A549 (cell line): ENCODE measurements at regions not wholly inside any gene's neighbourhood (a gene's known extent, or its start where the extent isn't known, plus 50 kb on each side); places are given as distances from the start of the nearest gene placed in this dataset.

Experiments
- ATAC-seq, 2 experiments: fragments of 200-7000 bp in 1 of 2; fragments of >200 bp in 1 of 2; cut with Nextera tagmentation in 1 of 2; cut with Tn5 transposase in 1 of 2; 3 replicates each; pipeline versions ENCODE4 v1.8.0 to v1.9.1; 2018 to 2020; ENCODE audit warnings: mild to moderate bottlenecking in 1 of 2, moderate library complexity in 1 of 2
- CTCF ChIA-PET: fragments of 300-600 bp; sonication (Branson Sonifier 250); formaldehyde crosslinking; extraction: SDS; loops from one replicate; lab custom pipeline; 2021; ENCODE audit warnings: antibody characterized with exemption, inconsistent platforms; lab: Yijun Ruan, JAX
- POLR2A ChIA-PET: fragments of 350-600 bp; formaldehyde crosslinking; extraction: SDS; loops from one replicate; lab custom pipeline; 2021; ENCODE audit warnings: antibody characterized with exemption, inconsistent platforms; lab: Yijun Ruan, JAX
- DNase-seq, 2 experiments: peaks; one replicate each; pipeline versions ENCODE4 v3.0.0 to v3.0.0-alpha.2; 2011 to 2016; ENCODE audit warnings: low read depth in 1 of 2, low spot score in 1 of 2
- FAIRE-seq: peaks from 2 replicates; lab custom pipeline; 2011; peaks lifted over from hg19 to GRCh38; lab: Jason Lieb, UNC
- H3K27ac ChIP-seq, 2 experiments: fragments of >200 bp; sonication (Bioruptor Twin); formaldehyde crosslinking; 3 replicates each; pipeline ENCODE4 v1.5.1; 2016 to 2017
- H3K4me1 ChIP-seq: fragments of >200 bp; sonication (Bioruptor Twin); formaldehyde crosslinking; 3 replicates; pipeline ENCODE4 v1.6.1; 2016
- H3K4me2 ChIP-seq: fragments of >200 bp; sonication (Bioruptor Twin); formaldehyde crosslinking; 3 replicates; pipeline ENCODE4 v1.6.1; 2016
- H3K4me3 ChIP-seq: fragments of >200 bp; sonication (Bioruptor Twin); formaldehyde crosslinking; 3 replicates; pipeline ENCODE4 v1.5.1; 2016
- H3K9me3 ChIP-seq: fragments of >200 bp; sonication (Bioruptor Twin); formaldehyde crosslinking; 3 replicates; pipeline ENCODE4 v1.6.1; 2016
- BHLHE40 ChIP-seq: IDR thresholded peaks from 2 replicates; pipeline ENCODE4 v1.6.1; 2012; ENCODE audit warnings: low read depth, low read length, inconsistent platforms
- CBX2 ChIP-seq: fragments of 200-600 bp; sonication (generic); IDR thresholded peaks from 2 replicates; pipeline ENCODE4 v1.6.1; 2016; ENCODE audit warnings: low read depth, mild to moderate bottlenecking, borderline replicate concordance
- CEBPB ChIP-seq, 2 experiments: fragments of >200 bp in 1 of 2; sonication (Bioruptor Twin) in 1 of 2; formaldehyde crosslinking in 1 of 2; IDR thresholded peaks; 2 replicates each; pipeline ENCODE4 v1.6.1; 2012 to 2016
- CHD4 ChIP-seq: fragments of 200-600 bp; sonication (generic); IDR thresholded peaks from 2 replicates; pipeline ENCODE4 v1.6.1; 2016; ENCODE audit warnings: antibody characterized with exemption, mild to moderate bottlenecking, borderline replicate concordance
- EP300 ChIP-seq, 2 experiments: fragments of >200 bp; sonication (Bioruptor Twin); formaldehyde crosslinking; IDR thresholded peaks; 2 replicates in 1 of 2; 3 replicates in 1 of 2; pipeline ENCODE4 v1.6.1; 2016 to 2017
- ESRRA ChIP-seq: fragments of 150-350 bp; IDR thresholded peaks from 2 replicates; pipeline ENCODE4 v1.6.1; 2014; ENCODE audit warnings: mild to moderate bottlenecking, low read length, borderline replicate concordance
- GATA3 ChIP-seq: IDR thresholded peaks from 2 replicates; pipeline ENCODE4 v1.6.1; 2012; ENCODE audit warnings: borderline replicate concordance
- HEYL ChIP-seq: fragments of 250-450 bp; sonication (Bioruptor Pico); IDR thresholded peaks from 2 replicates; pipeline ENCODE4 v1.8.0; 2021; ENCODE audit warnings: mild to moderate bottlenecking, moderate library complexity
- HOXA7 ChIP-seq: fragments of 250-450 bp; sonication (Bioruptor Pico); IDR thresholded peaks from 2 replicates; pipeline ENCODE4 v1.5.0; 2020; ENCODE audit warnings: mild to moderate bottlenecking, moderate library complexity
- JUN ChIP-seq, 2 experiments: fragments of >200 bp; sonication (Bioruptor Twin); formaldehyde crosslinking; IDR thresholded peaks; 2 replicates in 1 of 2; 3 replicates in 1 of 2; pipeline ENCODE4 v1.6.1; 2016 to 2017
- KDM1A ChIP-seq: fragments of 200-600 bp; sonication (generic); IDR thresholded peaks from 2 replicates; pipeline ENCODE4 v1.6.1; 2016; ENCODE audit warnings: low read depth, mild to moderate bottlenecking
- KDM5A ChIP-seq: fragments of 200-600 bp; sonication (generic); IDR thresholded peaks from 2 replicates; pipeline ENCODE4 v1.6.1; 2016; ENCODE audit warnings: antibody characterized with exemption, mild to moderate bottlenecking
- MAZ ChIP-seq: fragments of 150-350 bp; IDR thresholded peaks from 2 replicates; pipeline ENCODE4 v1.6.1; 2014; ENCODE audit warnings: antibody characterized with exemption, low read depth, low read length, borderline replicate concordance
- NFE2L2 ChIP-seq: fragments of 150-350 bp; conservative IDR thresholded peaks from 2 replicates; pipeline ENCODE4 v1.6.1; 2014; ENCODE audit warnings: low read length
- PHF8 ChIP-seq: fragments of 200-600 bp; sonication (generic); IDR thresholded peaks from 2 replicates; pipeline ENCODE4 v1.6.1; 2016; ENCODE audit warnings: low read depth, mild to moderate bottlenecking, antibody characterized with exemption, moderate library complexity, borderline replicate concordance
- RAD21 ChIP-seq, 2 experiments: fragments of >200 bp in 1 of 2; sonication (Bioruptor Twin) in 1 of 2; formaldehyde crosslinking in 1 of 2; IDR thresholded peaks in 1 of 2; conservative IDR thresholded peaks in 1 of 2; 2 replicates in 1 of 2; 3 replicates in 1 of 2; pipeline ENCODE4 v1.6.1; 2012 to 2018; ENCODE audit warnings: inconsistent platforms in 1 of 2
- RARB ChIP-seq: fragments of 250-450 bp; sonication (Bioruptor Pico); IDR thresholded peaks from 2 replicates; pipeline ENCODE4 v1.8.0; 2021; ENCODE audit warnings: mild to moderate bottlenecking, moderate library complexity
- SMC3 ChIP-seq: fragments of >200 bp; sonication (Bioruptor Twin); formaldehyde crosslinking; IDR thresholded peaks from 3 replicates; pipeline ENCODE4 v1.6.1; 2018; ENCODE audit warnings: inconsistent platforms
- TFCP2L1 ChIP-seq: fragments of 250-450 bp; sonication (Bioruptor Pico); IDR thresholded peaks from 2 replicates; pipeline ENCODE4 v1.5.0; 2021; ENCODE audit warnings: mild to moderate bottlenecking
- ZC3H11A ChIP-seq: fragments of 450-650 bp; IDR thresholded peaks from 2 replicates; pipeline ENCODE4 v1.6.1; 2014; ENCODE audit warnings: antibody characterized with exemption, mild to moderate bottlenecking
- WGBS: methylation state at CpG from one replicate; pipeline ENCODE4 v1.1.6; 2017; ENCODE audit errors: missing lambda C conversion rate; 5-methylcytosine and 5-hydroxymethylcytosine counted together
- TF ChIP-seq, protein P1 (sequence below): fragments of >200 bp; sonication (Bioruptor Twin); formaldehyde crosslinking; IDR thresholded peaks from 2 replicates; pipeline ENCODE4 v1.6.1; 2016
- TF ChIP-seq, protein P2 (sequence below): fragments of >200 bp; sonication (Bioruptor Twin); formaldehyde crosslinking; IDR thresholded peaks from 3 replicates; pipeline ENCODE4 v1.6.1; 2016
- TF ChIP-seq, protein P3 (sequence below): IDR thresholded peaks from 2 replicates; pipeline ENCODE4 v1.6.1; 2012

DNA sequence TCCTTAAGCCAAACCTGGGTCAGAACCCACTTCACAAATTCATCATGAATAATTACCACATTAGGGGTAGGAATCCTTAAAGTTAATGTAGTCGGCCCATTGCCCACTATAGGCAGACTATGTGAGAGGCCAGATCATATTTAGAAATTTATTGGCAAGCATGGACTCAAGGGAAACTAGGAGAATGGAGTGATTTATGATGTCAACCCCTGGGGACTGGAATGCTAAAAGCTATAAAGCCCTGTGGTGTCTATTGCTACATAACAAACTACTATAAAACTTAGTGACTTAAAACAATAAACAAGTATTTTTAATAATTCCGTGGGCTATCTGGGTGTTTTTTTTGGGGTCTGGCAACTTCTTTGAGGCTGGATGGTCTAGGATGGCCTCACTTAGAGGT lies 93.9 kb downstream of the PPP1R2C start:
- Histone ChIP-seq H3K4me2 (no peak overlapping the region), H3K27ac (no peak overlapping the region)
- ATAC-seq (no peak), DNase-seq (no peak), FAIRE-seq (no peak)
- POLR2A ChIA-PET = no interaction called here
- TF ChIP-seq SMC3 = no peak
- TF ChIP-seq, protein P1, sequence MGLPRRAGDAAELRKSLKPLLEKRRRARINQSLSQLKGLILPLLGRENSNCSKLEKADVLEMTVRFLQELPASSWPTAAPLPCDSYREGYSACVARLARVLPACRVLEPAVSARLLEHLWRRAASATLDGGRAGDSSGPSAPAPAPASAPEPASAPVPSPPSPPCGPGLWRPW = no peak
- no peak for TF ChIP-seq ZC3H11A
- TF ChIP-seq RARB (CRISPR knock-in tag) = no peak
- TF ChIP-seq JUN (IDR thresholded peaks at IDR 0.05) = no peak
- TF ChIP-seq, protein P2, sequence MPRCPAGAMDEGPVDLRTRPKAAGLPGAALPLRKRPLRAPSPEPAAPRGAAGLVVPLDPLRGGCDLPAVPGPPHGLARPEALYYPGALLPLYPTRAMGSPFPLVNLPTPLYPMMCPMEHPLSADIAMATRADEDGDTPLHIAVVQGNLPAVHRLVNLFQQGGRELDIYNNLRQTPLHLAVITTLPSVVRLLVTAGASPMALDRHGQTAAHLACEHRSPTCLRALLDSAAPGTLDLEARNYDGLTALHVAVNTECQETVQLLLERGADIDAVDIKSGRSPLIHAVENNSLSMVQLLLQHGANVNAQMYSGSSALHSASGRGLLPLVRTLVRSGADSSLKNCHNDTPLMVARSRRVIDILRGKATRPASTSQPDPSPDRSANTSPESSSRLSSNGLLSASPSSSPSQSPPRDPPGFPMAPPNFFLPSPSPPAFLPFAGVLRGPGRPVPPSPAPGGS = no peak
- TF ChIP-seq PHF8 = no peak
- TF ChIP-seq NFE2L2 = no peak
- TF ChIP-seq CBX2 = no peak
- TF ChIP-seq, all 56 proteins: peak for 0
- WGBS = 9% methylated on average over 2 of the region's 2 CpGs
- Histone ChIP-seq H3K4me1 (no peaks in the 10 kb centered on the region), H3K9me3 (no peaks in the 10 kb centered on the region), H3K4me3 (no peak overlapping the region)
- CTCF ChIA-PET = no interaction called here

DNA sequence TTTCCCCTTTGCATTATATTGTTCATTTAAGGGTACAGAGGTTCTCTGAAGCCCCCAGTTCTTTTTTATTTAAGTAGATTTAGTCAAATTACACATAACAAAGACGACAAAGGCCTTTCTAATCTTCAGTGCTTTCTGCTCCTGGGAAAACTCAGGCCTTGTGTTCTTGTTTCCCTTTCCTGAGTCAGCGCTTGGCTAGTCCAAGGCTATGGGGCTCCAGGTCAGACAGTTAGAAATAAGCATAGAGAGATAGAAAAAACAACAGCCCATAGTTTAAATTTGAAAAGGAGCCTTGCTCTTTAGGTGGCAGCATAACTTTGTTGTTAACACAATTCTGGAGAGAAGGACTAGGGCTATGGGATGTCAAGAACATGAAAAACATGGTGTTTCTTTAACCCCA lies 97.3 kb downstream of the PPP1R2C start:
- ATAC-seq (no peak), FAIRE-seq (no peak), DNase-seq (no peak)
- Histone ChIP-seq H3K9me3 (no peaks in the 10 kb centered on the region), H3K4me1 (no peaks in the 10 kb centered on the region)
- POLR2A ChIA-PET = no interaction called here
- CTCF ChIA-PET = no interaction called here
- 18% methylated on average over 2 of the region's 2 CpGs for WGBS
- no peak for TF ChIP-seq CBX2
- TF ChIP-seq, all 56 proteins: peak for 0
- no peak overlapping the region for H3K4me2 ChIP-seq
- no peak overlapping the region for H3K4me3 ChIP-seq
- no peak overlapping the region for H3K27ac ChIP-seq

DNA sequence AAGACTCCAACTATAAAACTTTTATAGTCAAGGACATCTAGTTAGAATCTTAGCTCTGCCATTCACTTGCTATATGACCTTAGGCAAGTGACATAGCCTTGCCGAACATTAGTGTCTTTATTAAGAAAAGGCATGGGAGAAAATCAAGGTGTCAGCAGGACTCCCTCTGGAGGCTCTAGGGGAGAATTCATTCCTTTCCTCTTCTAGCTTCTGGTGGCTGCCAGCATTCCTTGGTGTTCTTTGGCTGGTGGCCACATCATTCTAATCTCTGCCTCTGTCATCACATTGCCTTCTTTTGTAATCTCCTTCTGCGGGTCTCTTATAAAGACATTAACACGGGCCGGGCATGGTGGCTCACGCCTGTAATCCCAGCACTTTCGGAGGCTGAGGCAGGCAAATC lies 99.8 kb downstream of the PPP1R2C start:
- no peak overlapping the region for H3K27ac ChIP-seq
- no peak overlapping the region for H3K4me3 ChIP-seq
- H3K4me1 ChIP-seq = no peaks in the 10 kb centered on the region
- no peak for ATAC-seq
- FAIRE-seq = no peak
- CTCF ChIA-PET = no interaction called here
- DNase-seq = peak in 1 of 2 experiments; percentile 1
- no peaks in the 10 kb centered on the region for H3K9me3 ChIP-seq
- 2% methylated on average over 6 of the region's 6 CpGs for WGBS
- TF ChIP-seq, protein P3, sequence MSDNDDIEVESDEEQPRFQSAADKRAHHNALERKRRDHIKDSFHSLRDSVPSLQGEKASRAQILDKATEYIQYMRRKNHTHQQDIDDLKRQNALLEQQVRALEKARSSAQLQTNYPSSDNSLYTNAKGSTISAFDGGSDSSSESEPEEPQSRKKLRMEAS = no peak
- TF ChIP-seq RAD21 (conservative IDR thresholded peaks at IDR 0.05 in 1 of 2, IDR thresholded peaks at IDR 0.05 in 1 of 2) (no peak), RARB (CRISPR knock-in tag) (no peak), EP300 (IDR thresholded peaks at IDR 0.05) (no peak), BHLHE40 (no peak), TFCP2L1 (CRISPR knock-in tag) (no peak), KDM1A (no peak), HOXA7 (CRISPR knock-in tag) (no peak), MAZ (no peak), GATA3 (no peak), CEBPB (IDR thresholded peaks at IDR 0.05) (no peak), KDM5A (no peak), HEYL (no peak), CHD4 (no peak), PHF8 (no peak), ESRRA (no peak)
- POLR2A ChIA-PET = no interaction called here
- H3K4me2 ChIP-seq = no peak overlapping the region
